ENCODE measurements at regions not wholly inside any gene's neighbourhood (a gene's known extent, or its start where the extent isn't known, plus 50 kb on each side); places are given as distances from the start of the nearest gene placed in this dataset.

DNA sequence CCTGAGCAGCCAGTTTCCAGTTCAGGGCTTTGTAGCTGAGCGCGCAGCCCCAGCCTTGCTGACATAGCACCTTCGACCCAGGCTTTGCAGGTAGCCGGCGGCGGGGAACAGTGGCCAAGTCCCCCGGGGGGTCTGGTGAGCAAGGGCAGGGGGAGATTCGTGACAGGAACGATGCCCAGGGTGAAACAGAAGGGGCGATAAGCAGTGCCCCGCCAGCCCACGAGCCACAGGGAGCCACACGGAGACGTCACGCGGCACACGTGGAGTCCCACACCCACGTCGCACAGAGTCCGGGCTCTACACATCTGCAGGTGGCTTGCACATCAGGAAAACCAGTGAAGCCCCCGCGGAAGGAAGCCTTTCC lies 127.2 kb downstream of the SOX1 start:
- DNase-seq: no peak

DNA sequence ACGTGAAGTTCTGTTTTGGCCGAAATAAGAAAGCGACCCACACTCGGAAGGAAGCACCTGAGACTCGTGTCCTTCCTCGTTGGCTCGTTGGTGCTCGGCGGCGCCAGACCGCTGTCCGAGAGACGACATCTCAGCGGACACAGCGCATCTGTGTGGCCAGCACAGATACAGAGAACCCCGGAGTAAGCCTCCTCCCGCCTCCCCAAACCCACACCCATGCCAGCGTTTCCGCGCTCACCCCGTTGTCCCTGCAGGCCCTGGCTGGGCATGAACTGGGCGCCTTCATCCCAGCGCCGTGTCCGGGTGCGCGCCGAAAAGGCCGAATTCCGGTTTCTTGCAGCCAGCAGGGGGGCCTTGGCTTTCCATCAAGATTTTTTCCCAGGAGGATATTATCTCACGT lies 127.6 kb downstream of the SOX1 start:
- no peak for DNase-seq

DNA sequence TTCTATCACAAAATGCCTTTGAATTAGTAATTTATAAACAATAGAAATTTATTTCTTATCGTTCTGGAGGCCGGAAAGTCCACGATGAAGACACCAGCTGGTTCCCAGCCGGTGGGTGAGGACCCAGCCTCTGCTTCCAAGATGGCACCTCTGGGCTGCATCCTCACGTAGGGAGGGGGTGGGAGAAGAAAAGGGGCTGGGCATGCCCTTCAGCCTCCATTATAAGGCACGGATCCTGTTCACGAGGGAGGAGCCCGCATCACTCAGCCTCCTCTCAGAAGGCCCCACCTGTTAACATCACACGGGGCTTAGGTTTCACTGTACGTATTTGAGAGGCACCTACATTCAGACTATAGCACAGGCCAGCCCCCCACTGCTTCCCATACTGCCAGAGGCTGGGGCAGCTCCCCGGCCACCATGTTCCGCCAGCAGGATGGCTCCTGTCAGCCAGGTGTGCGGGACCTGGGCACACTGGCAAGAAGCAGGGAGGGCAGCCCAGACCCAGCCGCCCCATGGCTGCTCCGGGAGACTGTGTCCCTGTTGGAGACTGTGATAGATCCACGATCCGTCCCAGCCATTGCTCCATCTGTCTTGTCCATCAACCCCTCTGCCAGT lies 131.6 kb downstream of the SOX1 start:
- DNase-seq: no peak

DNA sequence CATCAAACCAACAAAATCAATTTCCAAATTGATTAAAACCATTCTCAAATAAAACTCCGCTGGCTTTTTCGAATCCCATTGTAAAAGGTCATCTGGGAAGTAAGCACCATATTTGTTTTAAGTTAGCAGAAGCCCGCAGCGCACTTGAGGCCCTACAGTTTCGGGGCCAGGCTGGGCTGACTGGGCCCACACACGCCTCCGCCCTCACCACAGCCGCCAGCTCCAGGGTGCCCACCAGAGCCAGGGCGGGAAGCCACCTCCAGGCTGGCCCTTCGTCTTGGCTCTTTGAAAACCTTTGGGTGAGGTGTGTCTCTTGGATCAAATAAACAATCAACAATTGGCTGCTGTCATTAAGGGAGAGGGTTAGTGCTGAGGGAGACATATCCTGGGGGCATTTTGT lies 133.3 kb downstream of the SOX1 start:
- no peak for DNase-seq

DNA sequence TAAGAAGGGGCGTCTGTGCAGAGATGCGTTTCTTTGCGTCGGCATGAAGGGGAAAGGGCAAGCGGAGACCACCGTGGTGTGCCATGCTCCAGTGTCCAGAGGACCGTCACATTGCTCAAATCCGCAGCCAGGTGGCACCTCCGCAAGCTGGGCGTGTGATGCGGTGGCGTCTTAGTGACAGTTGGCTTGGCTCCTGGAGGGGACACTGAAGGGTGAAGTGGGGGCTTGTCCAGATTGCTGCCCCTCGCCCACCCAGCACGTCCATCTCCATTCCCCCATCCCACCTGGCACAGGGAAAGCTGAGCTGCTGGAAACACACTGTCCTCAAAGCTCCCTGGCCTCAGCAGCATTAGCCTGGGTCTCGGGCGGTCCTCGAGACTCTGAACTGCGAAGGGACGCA lies 135.3 kb downstream of the SOX1 start:
- no peak for DNase-seq

DNA sequence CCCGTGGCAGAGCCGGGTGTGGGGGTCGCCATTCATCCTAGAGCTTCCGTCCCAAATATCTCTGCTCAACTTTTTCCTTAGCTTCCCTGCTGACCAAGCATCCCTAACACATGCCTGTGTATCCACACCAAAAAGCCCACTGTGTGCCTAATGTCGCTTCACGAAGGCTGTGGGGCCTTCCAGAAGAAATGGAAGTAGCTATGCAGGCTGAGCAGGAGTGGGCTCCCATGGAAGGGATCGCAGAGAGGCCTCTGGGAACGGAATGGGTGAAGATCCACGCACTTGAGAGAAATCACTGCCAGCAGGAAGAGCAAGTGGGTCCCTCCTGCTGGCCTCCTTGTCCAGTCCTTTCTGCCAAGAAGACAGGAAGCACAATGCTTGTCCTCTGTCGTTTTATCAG lies 136.0 kb downstream of the SOX1 start:
- no peak for DNase-seq

DNA sequence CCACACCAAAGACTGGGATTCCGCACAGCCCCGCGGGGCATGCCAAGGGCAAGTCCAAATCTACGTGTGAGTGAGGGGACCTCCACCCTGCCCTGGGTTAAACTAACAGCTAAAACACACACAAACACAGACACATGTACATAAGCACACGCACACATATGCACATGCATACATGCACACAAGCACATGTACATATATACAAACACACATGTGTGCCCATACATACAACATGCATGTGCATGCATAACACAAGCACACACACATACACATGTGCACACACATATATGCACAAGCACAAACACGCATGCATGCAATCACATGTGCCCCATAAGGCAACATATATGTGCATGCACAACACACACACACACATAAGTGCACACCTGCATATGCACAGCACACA lies 136.7 kb downstream of the SOX1 start:
- no peak for DNase-seq

DNA sequence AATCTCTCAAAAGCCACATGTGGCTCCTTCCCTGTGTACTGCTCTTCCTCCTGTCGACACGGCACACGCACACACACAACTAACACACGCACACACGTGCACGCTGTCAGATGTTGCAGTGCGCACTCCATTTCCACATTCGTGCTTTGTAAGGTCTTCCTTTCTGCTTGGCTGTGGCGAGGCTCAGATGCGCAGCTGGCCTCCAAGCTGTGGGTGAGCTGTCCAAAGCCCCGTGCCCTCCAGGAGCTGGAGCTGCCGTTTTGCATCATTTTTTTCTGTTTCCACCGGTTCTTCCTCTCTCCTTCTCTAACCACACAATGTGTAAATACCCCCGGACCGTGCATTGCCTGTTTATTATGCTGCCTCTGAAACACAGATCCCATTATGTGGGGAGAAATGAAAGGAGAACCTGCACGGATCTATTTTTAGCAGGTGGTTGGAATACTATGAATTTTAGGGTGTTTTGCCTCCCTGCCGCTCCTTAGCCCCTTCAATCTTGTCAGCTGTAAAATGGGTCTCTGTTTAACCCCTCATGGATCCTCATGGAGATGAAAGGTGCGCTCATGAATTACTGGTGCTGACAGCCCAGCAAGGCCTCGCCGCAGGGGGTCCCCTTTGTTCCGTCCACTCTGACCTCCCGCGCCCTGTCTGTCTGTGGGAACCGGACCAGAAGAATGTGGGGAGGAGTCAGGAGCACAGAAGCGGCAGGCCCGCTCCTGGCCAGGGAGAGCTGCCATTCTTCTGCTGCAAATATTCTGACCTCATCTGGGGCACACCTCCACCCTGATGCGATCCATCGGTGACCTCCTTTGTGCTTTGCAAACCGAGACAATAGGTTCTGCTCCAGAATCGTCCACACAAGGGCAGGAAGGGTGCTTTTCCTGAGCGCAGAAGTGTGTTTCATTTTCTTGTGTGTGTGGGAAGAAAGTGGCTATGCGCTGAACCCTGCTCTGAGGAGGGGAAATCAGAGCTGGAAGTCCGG lies 137.7 kb downstream of the SOX1 start:
- DNase-seq: no peak

DNA sequence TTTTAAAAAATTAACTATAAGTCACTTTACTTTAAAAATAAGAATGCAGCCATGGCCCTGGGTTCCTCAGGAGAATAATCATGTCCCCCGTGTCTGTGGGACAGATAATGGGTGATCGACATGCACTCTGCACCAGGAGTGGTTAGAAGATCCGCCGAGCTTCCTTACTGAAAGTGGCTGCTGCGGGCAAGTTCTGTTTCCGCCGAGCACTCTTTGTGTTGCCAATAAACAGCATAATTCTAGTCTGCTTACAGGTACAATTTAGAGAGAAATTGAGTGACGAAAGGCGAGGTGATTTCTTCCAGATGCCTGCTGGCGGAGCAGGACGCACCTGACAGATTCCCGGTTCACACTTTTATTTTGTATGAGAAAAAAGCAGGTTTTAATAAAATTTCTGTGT lies 139.0 kb downstream of the SOX1 start:
- DNase-seq: no peak

DNA sequence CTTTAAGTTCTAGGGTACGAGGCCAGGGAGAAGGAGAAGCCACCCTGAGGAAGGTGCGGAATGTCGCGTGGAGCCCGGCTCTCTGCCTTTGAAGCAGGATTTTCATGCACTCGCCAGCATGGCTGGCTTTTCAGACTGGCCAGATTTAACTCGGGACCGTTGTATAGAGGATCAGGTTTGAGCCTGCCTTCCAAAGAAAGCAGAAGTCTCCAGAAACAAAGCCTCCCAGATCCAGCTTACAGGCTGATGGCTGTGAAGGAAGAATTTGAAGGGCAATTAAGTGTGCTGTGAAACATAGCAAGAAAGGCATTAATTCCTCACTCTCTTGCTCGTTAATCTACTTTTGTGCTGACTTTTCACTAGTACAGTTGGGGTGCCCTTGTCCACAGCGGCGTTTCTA lies 140.2 kb downstream of the SOX1 start:
- DNase-seq: no peak

DNA sequence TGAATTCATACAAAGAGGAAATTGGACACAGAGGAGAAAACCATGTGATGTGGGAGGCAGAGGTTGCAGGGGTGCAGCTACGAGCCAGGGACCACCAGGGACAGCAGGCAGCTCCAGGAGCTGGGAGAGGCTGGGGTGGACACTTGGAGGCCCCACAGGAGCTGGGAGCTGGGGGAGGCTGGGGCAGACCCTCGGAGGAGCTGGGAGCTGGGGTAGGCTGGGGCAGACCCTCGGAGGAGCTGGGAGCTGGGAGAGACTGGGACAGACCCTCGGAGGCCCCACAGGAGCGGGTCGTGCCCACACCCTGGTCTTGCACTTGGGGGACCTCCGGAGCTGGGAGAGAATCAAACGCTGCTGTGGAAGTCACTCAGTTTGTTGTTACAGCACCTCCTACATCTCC lies 141.7 kb downstream of the SOX1 start:
- DNase-seq: no peak

DNA sequence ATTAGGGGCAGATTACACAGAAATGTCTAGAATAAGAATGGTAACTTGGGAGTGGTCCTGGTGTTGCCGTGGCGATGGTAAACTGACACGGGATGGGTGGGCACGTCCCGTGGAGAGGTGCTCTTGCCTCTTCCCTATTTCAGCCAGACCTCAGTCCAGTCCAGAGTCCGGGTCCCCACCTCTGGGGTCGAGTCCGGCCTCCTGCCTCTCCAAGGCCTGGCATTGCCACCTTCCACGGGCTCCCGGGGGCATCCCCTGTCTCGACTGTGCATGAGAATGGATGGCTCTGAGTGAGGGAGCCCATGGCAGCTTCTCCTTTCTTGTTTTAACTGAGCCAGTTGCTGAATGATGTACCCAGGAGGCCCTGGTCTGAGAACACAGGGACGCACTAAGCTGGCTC lies 142.3 kb downstream of the SOX1 start:
- no peak for DNase-seq

DNA sequence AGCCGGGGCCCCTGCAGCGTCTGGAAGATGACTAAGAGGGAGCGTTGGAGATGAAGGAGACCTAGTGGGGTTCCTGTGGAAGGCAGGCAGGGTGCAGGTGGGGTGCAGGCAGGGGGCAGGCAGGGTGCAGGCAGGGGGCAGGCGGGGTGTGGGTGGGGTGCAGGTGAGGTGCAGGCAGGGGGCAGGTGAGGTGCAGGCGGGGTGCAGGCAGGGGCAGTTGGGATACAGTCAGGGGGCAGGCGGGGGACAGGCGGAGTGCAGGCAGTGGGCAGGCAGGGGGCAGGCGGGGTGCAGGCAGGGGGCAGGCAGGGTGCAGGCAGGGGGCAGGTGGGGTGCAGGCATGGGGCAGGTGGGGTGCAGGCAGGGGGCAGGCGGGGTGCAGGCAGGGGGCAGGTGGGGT lies 142.8 kb downstream of the SOX1 start:
- no peak for DNase-seq

DNA sequence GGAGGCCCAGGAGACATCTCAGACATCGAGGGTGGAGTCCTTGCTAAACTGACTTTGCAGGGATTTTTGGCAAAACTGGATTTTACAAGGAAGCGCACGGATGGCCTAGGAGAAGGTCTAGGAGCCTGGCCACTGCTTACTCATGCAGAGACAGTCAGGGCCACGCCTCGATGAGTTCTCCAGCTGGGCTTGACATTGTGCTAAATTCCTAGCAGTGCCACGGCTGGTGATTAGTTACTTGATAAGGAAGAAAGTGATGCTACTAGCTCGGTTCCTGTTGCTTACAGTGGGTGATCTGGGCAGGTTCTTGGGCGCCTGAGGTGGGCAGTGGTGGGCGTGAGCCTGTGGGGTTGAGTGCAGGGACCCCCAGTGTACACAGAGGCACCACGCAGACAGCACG lies 143.4 kb downstream of the SOX1 start:
- no peak for DNase-seq

DNA sequence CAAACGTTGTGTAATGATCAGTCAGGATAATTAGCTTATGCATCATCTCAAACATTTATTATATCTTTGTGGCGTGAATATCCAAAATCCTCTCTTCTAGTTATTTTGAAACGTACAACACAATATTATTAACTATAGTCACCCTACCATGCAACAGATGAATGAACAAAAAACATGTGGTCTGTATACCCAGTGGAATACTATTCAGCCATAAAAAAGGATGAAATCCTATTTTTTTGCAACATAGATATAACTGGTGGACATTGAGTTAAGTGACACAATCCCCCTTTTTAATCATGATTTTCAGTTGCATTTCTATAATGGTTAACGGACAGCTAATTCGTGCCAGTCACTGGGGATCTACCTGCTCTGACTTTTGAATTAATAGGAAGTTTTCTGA lies 145.6 kb downstream of the SOX1 start:
- DNase-seq: no peak

DNA sequence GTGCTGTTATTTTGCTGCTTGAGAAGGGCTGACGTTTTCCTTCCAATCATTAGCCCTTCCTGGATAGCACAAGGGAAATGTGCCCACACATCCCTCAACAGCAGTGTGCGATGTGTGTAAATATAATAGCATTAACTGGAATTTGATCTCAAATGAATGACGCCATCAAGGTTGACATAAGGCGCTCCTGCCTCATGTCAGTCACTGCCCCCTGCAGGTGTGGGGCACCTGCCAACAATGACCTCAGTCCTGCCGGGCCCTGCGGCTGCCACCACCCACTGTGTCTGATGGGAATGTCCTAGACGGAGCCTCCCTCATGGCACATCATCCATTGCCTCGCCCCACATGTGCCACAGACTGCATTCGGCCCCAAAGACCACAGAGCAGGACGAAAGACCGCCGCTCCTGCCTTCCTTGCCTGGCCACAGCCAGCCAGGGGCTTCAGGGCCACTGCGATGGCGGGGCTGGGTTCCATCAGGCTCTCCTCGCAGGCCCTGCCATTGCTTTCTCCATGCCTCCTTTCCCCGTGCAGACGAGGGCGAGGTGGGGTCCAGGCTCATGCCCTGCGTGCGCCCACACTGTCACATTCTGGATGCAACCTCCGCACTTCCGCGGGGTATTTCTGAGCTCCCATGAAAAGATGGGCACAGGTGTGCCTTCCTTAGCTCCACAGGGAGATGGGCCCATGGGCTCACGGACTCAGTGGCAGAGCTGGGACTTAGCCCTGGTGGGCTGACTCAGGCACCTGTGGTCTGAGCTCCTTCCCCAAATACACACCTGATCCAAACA lies 146.7 kb downstream of the SOX1 start:
- no peak for DNase-seq

DNA sequence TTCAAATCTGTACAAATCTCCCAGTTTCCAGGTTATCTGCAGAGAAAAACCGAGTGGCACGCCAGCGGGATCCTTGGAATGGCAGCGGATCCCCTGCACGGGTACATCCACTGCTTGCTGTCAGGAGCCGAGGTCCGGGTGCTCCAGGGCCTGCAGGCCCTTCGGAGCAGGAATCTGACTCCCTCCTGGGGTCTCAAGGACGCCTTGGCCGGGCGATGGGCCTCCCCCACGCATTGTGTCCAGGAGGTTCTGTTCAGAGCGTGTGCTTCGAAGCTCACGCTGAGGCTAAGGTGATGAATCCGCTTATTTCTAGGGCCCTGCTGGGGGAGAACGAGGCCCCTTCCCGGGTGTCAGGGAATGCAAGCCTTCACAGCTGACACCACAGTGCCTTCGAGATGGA lies 148.9 kb downstream of the SOX1 start:
- DNase-seq: no peak

DNA sequence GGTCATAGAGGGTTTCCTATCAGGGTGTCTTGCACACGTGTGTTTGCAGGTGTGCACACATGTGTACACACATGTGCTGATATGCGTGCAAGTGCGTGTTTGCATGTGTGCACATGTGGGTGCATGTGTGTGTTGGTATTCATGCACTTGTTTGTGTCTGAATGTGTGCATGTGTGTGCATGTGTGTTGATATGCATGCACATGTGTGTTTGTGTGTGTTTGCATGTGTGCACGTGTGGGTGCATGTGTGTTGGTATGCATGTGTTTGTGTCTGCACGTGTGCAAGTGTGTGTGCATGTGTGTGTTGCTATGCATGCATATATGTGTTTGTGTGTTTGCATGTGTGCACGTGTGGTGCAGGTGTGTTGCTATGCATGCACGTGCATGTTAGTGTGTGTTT lies 150.5 kb downstream of the SOX1 start:
- no peak for DNase-seq

DNA sequence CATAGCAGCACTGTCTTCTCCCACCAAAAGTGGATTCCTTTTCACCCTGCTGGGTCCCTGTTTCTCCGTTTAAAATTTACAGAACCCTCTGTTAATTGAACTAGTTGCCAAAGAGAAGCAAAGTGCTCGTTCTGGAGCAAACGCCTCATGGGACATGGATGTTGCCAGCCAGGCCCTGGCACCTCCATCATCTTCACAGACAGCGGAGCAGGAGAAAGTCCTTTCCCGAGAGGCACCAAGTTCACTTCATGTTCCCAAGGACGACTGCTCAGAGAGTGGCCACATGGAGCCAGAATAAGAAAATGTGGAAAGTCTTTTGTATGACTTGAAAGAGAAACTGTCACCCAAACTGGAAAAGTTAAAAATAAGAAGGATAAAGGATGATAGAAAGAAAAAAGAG lies 151.5 kb downstream of the SOX1 start:
- no peak for DNase-seq

DNA sequence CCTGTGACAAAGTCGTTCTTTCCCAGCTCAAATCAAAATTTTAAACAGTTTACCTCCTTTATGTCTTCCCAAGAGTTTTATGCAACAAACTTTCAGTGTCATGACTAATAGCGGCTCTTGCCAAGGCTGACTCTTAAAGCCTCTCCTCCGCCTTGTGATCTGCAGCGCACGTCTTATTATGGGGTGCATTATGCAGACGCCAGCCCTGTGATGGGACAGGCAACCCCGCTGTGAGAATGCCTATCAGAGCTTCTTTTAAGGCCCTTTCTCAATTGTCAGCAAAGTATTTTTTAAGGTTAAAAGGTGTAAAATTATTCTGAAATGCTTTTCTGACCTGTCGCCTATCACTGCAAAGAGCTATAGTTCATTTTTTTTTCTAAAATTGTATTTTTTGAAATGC lies 152.8 kb downstream of the SOX1 start:
- DNase-seq: no peak

DNA sequence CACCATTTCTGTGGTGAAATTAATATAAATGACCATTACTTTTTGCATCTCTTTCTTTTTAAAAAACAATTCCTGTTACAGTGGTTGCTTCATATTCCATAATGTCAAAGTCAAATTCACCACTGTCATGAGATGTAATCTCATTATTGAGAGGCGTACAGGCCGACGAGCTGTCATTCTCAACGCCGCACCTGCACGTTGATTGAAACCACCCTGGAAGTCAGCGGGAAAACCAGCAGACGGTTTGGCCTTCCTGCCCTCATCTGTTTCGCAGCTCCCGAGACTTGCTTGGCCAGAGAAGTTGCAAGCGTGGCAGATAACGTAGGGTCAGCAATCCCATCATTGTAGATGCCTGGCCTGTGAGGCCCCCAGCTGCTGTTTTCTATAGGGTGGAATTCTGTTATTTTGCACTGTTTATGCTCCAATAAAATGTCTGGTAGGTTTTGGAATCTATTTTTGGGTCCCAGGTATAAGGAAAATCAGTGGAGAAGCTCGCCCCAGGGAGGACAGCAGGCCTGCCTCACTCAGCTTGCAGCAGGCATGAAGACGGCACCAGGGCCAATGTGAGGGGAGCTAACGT lies 153.4 kb downstream of the SOX1 start:
- no peak for DNase-seq

DNA sequence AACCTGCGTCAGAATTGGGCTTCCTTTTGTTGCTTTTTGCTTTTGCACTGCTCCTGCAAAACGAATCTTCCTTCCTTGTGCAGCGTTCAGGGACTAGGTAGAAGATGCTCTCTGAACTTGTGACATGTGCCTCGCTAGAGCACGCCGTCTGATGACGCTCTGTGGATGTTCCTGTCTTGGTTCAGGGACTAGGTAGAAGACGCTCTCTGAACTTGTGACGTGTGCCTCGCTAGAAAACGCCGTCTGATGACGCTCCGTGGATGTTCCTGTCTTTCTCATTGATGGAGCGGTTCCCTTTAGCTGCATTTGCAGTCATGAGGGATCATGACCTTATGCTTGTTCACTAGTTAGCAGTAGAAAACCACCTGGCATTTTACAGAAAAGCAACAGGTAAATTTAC lies 154.0 kb downstream of the SOX1 start:
- no peak for DNase-seq

DNA sequence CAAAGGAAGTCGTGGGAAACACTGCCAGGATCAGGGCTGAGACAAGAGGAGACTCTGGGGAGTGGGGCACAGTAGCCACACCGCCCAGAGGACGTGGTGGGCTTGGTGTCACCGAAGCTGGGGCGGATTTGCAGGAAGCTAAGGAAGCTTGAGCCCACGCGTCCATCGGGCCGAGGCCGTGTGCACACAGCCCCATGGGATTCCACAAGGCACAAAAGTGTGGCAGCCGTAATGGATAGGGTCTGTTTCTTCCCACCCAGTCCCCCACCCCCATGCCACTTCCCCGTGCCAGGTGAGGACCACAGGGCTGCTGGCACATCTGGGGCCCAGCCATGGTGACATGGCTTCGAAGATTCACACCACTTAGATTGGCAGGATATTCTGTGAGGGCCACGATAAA lies 153.2 kb upstream of the SPACA7 start:
- DNase-seq: no peak

Measured in muscle of arm (tissue), 1 donor.